Activated T-cell treated with anti-CD3 and anti-CD28 coated beads for 24 hours (primary cell): ENCODE measurements at regions not wholly inside any gene's neighbourhood (a gene's known extent, or its start where the extent isn't known, plus 50 kb on each side); places are given as distances from the start of the nearest gene placed in this dataset.
"Not testable (repeated sequence)": the region's sequence is repeated elsewhere in the genome, so short reads cannot be mapped to it uniquely, and the experiment has no call there.

Source experiments
- DNase-seq: peaks from one replicate; pipeline ENCODE4 v3.0.0-alpha.2; 2020; ENCODE audit warnings: low read depth

- no peak for DNase-seq
These were observed 208.7 kb downstream of the SOX2 start for GRCh38 chr3:181920409-181920808.

DNA sequence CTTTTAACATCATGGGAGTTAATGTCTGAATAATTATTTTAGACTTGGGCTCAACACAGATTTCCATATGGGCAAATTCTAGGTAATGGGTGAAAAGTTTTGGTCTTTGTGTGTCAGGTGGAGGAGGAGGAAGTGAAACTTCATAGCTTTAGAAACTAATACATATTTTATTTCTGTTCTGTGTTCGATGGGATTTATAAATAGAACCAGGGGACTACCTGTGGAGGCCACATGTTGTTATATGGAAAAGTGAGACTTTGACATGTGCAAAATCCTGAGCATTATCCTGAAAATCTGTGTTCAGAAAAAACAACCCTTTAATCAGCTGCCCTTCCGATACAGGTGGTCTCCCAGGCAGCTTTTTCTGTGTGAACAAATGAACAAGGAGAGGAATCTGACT is 209.5 kb downstream of the SOX2 start:
- no peak for DNase-seq

GRCh38 chr3:181925841-181926240 is 214.1 kb downstream of the SOX2 start:
- DNase-seq, result not testable (repeated sequence)

DNA sequence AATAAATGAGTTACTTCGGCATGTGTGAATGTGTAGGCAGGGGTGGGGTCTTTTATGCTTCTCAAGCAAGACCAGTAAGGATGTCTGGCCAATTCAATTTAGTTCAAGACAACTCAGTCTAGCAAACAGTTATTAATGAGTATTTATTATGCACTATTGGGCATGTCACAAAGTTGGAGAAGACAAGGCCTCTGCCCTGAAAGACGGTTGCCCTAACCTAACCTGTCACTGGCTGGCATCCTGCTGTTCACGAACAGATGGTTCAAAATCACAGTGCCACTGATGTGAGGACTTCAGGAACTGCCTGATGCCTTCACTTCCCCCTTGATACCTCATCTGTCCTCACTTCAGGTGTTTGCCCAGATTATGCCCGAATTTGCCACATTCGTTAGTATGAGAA is 217.8 kb downstream of the SOX2 start:
- no peak for DNase-seq

- DNase-seq, result no peak
These were observed 218.4 kb downstream of the SOX2 start for GRCh38 chr3:181930105-181930504.

- DNase-seq, result no peak
These were observed 220.3 kb downstream of the SOX2 start for GRCh38 chr3:181932039-181932438.

- no peak for DNase-seq
These were observed 221.4 kb downstream of the SOX2 start for GRCh38 chr3:181933052-181933618.

DNA sequence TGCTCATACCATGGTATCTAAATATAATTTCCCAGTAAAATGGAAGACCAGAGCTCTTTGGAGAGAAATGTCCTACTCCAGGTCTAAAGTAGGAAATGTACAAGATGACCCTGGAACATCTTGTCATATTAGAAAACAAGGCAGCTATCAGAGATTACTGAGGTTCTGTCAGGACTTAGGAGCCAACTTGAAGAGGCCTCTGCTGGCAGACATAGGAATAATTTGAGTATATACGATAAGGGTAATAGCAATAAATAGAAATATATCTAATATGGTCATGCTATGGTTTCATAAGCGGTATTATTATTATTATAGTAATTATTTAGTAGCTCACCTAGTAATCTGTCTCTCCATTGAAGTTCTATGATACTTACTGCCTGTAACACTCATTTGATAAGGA is 224.2 kb downstream of the SOX2 start:
- no peak for DNase-seq

DNA sequence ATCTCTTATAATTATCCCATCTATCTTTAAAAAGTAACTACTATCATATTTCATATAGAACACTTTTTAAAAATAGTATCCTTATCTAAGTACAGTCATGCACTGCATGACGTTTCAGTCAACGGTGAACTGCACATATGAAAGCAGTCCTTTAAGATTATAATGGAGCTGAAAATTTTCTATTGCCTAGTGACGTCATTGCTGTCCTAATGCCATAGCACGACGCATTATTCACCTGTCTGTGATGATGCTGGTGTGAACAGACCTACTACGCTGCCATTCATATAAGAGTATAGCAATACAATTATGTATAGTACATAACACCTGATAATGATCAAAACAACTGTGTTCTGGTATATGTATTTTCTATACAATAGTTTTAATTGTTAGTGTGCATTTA is 225.0 kb downstream of the SOX2 start:
- no peak for DNase-seq

- DNase-seq, result not testable (repeated sequence)
These were observed 226.9 kb downstream of the SOX2 start for GRCh38 chr3:181938580-181938979.

- no peak for DNase-seq
These were observed 229.0 kb downstream of the SOX2 start for GRCh38 chr3:181940703-181941102.

- no peak for DNase-seq
These were observed 229.5 kb downstream of the SOX2 start for GRCh38 chr3:181941250-181941649.

GRCh38 chr3:181943285-181943684 is 231.6 kb downstream of the SOX2 start:
- DNase-seq, result no peak

DNA sequence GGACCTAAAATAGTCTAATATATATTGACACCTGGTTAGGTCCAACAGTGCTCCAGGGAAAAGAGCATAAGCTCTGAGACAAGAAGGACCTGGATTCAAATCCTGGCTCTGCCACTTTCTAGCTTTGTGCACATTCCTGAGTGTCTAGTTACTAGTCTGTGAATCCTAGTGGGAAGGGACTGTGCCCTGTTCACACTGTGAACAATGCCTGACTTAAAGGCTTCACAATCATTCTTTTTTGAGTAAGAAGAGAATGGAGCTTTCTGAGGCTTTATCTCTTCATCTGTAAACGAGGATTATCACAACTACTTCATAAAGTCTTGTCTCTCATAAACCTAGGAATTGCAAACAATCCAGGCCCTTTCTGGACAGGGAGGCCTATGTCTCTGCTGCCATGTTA is 235.9 kb downstream of the SOX2 start:
- DNase-seq, result no peak

GRCh38 chr3:181948286-181948685 is 236.6 kb downstream of the SOX2 start:
- DNase-seq, result no peak

DNA sequence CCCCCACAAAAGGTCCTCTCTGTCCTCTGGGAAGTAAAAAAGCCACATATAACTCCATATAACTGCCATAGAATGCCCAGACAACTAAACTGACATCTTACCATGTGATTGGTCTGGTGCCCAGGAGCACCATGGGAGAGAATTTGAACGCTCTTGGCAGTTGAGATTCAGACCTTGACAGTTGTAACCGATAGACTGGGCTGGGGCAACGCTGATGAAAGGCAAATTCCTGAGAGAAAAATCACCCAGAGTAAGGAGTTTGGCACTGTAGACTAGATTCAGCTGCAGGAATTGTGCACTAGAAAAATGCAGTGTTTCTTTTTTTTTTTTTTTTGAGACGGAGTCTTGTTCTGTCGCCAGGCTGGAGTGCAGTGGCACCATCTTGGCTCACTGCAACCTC is 240.5 kb downstream of the SOX2 start:
- DNase-seq, result no peak

- no peak for DNase-seq
These were observed 241.2 kb downstream of the SOX2 start for GRCh38 chr3:181952929-181953328.

GRCh38 chr3:181955566-181955965 is 243.8 kb downstream of the SOX2 start:
- no peak for DNase-seq

GRCh38 chr3:181956122-181956521 is 244.4 kb downstream of the SOX2 start:
- DNase-seq, result no peak

DNA sequence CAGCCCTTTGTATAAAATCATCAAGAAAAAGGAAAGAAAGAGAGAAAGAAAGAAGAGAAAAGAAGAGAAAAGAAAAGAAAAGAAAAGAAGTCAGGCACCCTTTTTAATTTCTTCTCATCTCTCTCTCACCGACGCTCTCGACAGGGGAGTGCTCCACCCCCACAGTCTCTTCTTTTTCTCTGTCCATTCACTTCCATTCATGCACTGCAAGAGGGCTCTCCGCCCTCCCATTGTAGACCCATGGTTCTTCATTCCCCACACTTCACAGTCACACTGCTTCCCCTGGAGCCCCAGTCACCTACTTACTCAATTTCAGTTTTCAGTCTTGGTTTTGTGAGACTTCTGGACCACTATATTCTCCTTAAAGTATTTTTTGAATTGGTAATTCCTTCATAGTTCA is 254.7 kb downstream of the SOX2 start:
- no peak for DNase-seq

- DNase-seq, result no peak
These were observed 258.2 kb downstream of the SOX2 start for GRCh38 chr3:181969925-181970324.

- no peak for DNase-seq
These were observed 259.7 kb downstream of the SOX2 start for GRCh38 chr3:181971424-181971823.

GRCh38 chr3:181974198-181974597 is 262.5 kb downstream of the SOX2 start:
- no peak for DNase-seq

DNA sequence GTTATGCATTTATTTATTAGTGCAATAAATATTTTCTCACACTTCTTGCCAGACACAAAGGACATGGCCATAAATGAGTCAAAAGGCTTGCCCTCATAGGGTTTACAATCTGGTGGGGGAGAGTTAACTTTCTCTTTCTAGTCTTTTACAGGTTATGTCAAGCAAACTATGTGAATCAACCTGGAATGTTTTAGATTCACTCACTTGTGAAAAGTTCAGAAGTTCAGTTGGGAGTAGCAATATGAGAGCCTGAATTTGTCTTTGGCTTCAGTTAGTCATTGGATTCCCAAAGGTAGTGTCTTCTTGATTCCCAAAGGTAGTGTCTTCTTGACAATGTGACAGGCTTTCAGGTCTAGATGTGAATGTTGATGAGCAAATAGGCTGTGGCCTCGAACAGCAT is 264.8 kb downstream of the SOX2 start:
- DNase-seq, result no peak

- DNase-seq, result no peak
These were observed 273.7 kb downstream of the SOX2 start for GRCh38 chr3:181985386-181985785.
